H1 (cell line): ENCODE measurements at regions not wholly inside any gene's neighbourhood (a gene's known extent, or its start where the extent isn't known, plus 50 kb on each side); places are given as distances from the start of the nearest gene placed in this dataset.

Source experiments
- CTCF ChIA-PET: fragments of 300-600 bp; sonication (Branson Sonifier 250); formaldehyde crosslinking; loops from one replicate; lab custom pipeline; 2021; ENCODE audit not compliant: partially characterized antibody; lab: Charles Lee
- POLR2A ChIA-PET: fragments of 300-600 bp; sonication (Branson Sonifier 250); formaldehyde crosslinking; loops from one replicate; lab custom pipeline; 2021; ENCODE audit warnings: inconsistent platforms; ENCODE audit not compliant: partially characterized antibody; lab: Charles Lee
- DNase-seq, 2 experiments: peaks; one replicate each; pipeline versions ENCODE4 v3.0.0 to v3.0.0-alpha.2; 2010 to 2022; ENCODE audit warnings: low spot score in 2 of 2, low read depth in 1 of 2, mixed read lengths in 1 of 2
- FAIRE-seq: peaks from 2 replicates; lab custom pipeline; 2011; peaks lifted over from hg19 to GRCh38; lab: Jason Lieb, UNC
- H2AFZ ChIP-seq: 2 replicates; pipeline ENCODE4 v1.8.1; 2012; ENCODE audit warnings: low read length, inconsistent platforms
- H2AK5ac ChIP-seq: 2 replicates; pipeline ENCODE4 v1.6.1; 2013; ENCODE audit warnings: low read depth, low read length
- H2BK120ac ChIP-seq: replicated peaks from 2 replicates; pipeline ENCODE3; 2013; ENCODE audit warnings: low read depth, low read length, inconsistent platforms
- H2BK12ac ChIP-seq: 2 replicates; pipeline ENCODE4 v1.6.1; 2013; ENCODE audit warnings: low read depth, low read length
- H2BK15ac ChIP-seq: 2 replicates; pipeline ENCODE4 v1.6.1; 2013; ENCODE audit warnings: low read length
- H2BK20ac ChIP-seq: 2 replicates; pipeline ENCODE4 v1.6.1; 2013; ENCODE audit warnings: low read length
- H2BK5ac ChIP-seq: 2 replicates; pipeline ENCODE4 v1.6.1; 2013; ENCODE audit warnings: low read depth, low read length
- H3K14ac ChIP-seq: 2 replicates; pipeline ENCODE4 v1.6.1; 2013; ENCODE audit warnings: inconsistent platforms; ENCODE audit not compliant: insufficient read length
- H3K18ac ChIP-seq: 2 replicates; pipeline ENCODE4 v1.6.1; 2013; ENCODE audit warnings: low read length; ENCODE audit errors: extremely low read depth
- H3K23ac ChIP-seq: 2 replicates; pipeline ENCODE4 v1.6.1; 2013; ENCODE audit warnings: inconsistent platforms; ENCODE audit not compliant: insufficient read length
- H3K23me2 ChIP-seq: 2 replicates; pipeline ENCODE4 v1.6.1; 2013; ENCODE audit warnings: low read depth, low read length
- H3K27ac ChIP-seq: 2 replicates; pipeline ENCODE4 v1.6.1; 2011; ENCODE audit warnings: low read depth, low read length, inconsistent platforms
- H3K27me3 ChIP-seq, 4 experiments: replicated peaks in 1 of 4; 1 replicate in 1 of 4; 2 replicates in 3 of 4; pipeline versions ENCODE4 v1.6.1 to v1.8.1; 2011 to 2013; ENCODE audit warnings: low read length in 3 of 4, mild to moderate bottlenecking in 3 of 4, inconsistent platforms in 2 of 4, mixed read lengths in 2 of 4, moderate library complexity in 1 of 4; ENCODE audit not compliant: control insufficient read depth in 3 of 4, insufficient read depth in 3 of 4; ENCODE audit errors: extremely low read depth in 1 of 4
- H3K36me3 ChIP-seq, 4 experiments: 2 replicates each; pipeline versions ENCODE4 v1.6.1 to v1.8.1; 2011 to 2013; ENCODE audit warnings: mild to moderate bottlenecking in 4 of 4, low read length in 3 of 4, moderate library complexity in 2 of 4, control low read depth in 1 of 4, inconsistent platforms in 1 of 4; ENCODE audit not compliant: insufficient read depth in 4 of 4, control insufficient read depth in 2 of 4
- H3K4ac ChIP-seq: replicated peaks from 2 replicates; pipeline ENCODE3; 2013; ENCODE audit warnings: low read length, low read depth, mixed read lengths, inconsistent platforms; ENCODE audit not compliant: insufficient read length
- H3K4me1 ChIP-seq, 4 experiments: replicated peaks in 1 of 4; 1 replicate in 1 of 4; 2 replicates in 3 of 4; pipeline versions ENCODE4 v1.6.1 to v1.8.1; 2011 to 2013; ENCODE audit warnings: low read length in 3 of 4, inconsistent platforms in 2 of 4, mixed read lengths in 1 of 4; ENCODE audit not compliant: insufficient read depth in 4 of 4, control insufficient read depth in 3 of 4
- H3K4me2 ChIP-seq, 2 experiments: 2 replicates each; pipeline versions ENCODE4 v1.6.1 to v1.8.1; 2011 to 2013; ENCODE audit warnings: low read depth in 2 of 2, low read length in 2 of 2, control low read depth in 1 of 2, inconsistent platforms in 1 of 2, mild to moderate bottlenecking in 1 of 2; ENCODE audit not compliant: insufficient read depth in 1 of 2
- H3K4me3 ChIP-seq, 4 experiments: fragments of 200-600, 300-600 bp in 1 of 4; sonication (generic), shearing (Covaris generic), sonication (Bioruptor Twin) in 1 of 4; 2 replicates each; pipeline versions ENCODE4 v1.5.1 to v1.8.1; 2011 to 2016; ENCODE audit warnings: low read length in 4 of 4, low read depth in 3 of 4, control low read depth in 2 of 4, inconsistent platforms in 2 of 4, mild to moderate bottlenecking in 2 of 4, mixed read lengths in 1 of 4, moderate library complexity in 1 of 4; ENCODE audit not compliant: insufficient read depth in 2 of 4; ENCODE audit errors: extremely low read depth in 1 of 4
- H3K56ac ChIP-seq: replicated peaks from 2 replicates; pipeline ENCODE3; 2013; ENCODE audit warnings: low read depth, mild to moderate bottlenecking, mixed read lengths, low read length, inconsistent platforms; ENCODE audit not compliant: insufficient read length
- H3K79me1 ChIP-seq: 2 replicates; pipeline ENCODE4 v1.6.1; 2013; ENCODE audit warnings: low read depth, low read length, control low read depth
- H3K79me2 ChIP-seq, 2 experiments: 2 replicates each; pipeline versions ENCODE4 v1.6.1 to v1.8.1; 2012 to 2013; ENCODE audit warnings: low read length in 2 of 2, mild to moderate bottlenecking in 2 of 2, inconsistent platforms in 1 of 2; ENCODE audit not compliant: insufficient read depth in 2 of 2, control insufficient read depth in 1 of 2
- H3K9ac ChIP-seq, 4 experiments: replicated peaks in 1 of 4; 1 replicate in 1 of 4; 2 replicates in 3 of 4; pipeline versions ENCODE4 v1.6.1 to v1.8.1; 2011 to 2013; ENCODE audit warnings: low read depth in 3 of 4, low read length in 3 of 4, control low read depth in 2 of 4, mild to moderate bottlenecking in 2 of 4, moderate library complexity in 2 of 4, inconsistent platforms in 1 of 4; ENCODE audit errors: extremely low read depth in 1 of 4
- H3K9me3 ChIP-seq, 2 experiments: 2 replicates each; pipeline versions ENCODE4 v1.6.1 to v1.8.1; 2012 to 2013; ENCODE audit warnings: mild to moderate bottlenecking in 2 of 2, moderate library complexity in 2 of 2, control low read depth in 1 of 2, inconsistent platforms in 1 of 2, low read depth in 1 of 2, low read length in 1 of 2, mixed read lengths in 1 of 2; ENCODE audit not compliant: insufficient read depth in 2 of 2
- H4K20me1 ChIP-seq, 2 experiments: replicated peaks in 1 of 2; 2 replicates each; pipeline versions ENCODE3 to v1.8.1; 2011 to 2013; ENCODE audit warnings: inconsistent platforms in 2 of 2, low read length in 2 of 2, mild to moderate bottlenecking in 1 of 2; ENCODE audit not compliant: insufficient read depth in 2 of 2, control insufficient read depth in 1 of 2
- H4K5ac ChIP-seq: 2 replicates; pipeline ENCODE4 v1.6.1; 2013; ENCODE audit warnings: low read length, low read depth, mixed read lengths, inconsistent platforms; ENCODE audit not compliant: insufficient read length
- H4K8ac ChIP-seq: 2 replicates; pipeline ENCODE4 v1.8.0; 2013; ENCODE audit warnings: mild to moderate bottlenecking, moderate library complexity, low read length, inconsistent platforms; ENCODE audit not compliant: insufficient read depth; ENCODE audit errors: extremely low read depth
- H4K91ac ChIP-seq: replicated peaks from 2 replicates; pipeline ENCODE3; 2013; ENCODE audit warnings: low read length, mixed read lengths, inconsistent platforms; ENCODE audit not compliant: insufficient read length
- ATF2 ChIP-seq: IDR thresholded peaks from 2 replicates; pipeline ENCODE4 v1.6.1; 2012; ENCODE audit warnings: low read length, inconsistent platforms
- ATF3 ChIP-seq: IDR thresholded peaks from 2 replicates; pipeline ENCODE4 v1.6.1; 2011; ENCODE audit warnings: low read depth, mild to moderate bottlenecking, low read length; ENCODE audit not compliant: insufficient read depth
- CBX5 ChIP-seq: fragments of 300-800, 300-1000 bp; sonication (generic); IDR thresholded peaks from 2 replicates; pipeline ENCODE4 v1.7.1; 2016; ENCODE audit warnings: antibody characterized with exemption, low read length, low read depth
- EP300 ChIP-seq, 2 experiments: IDR thresholded peaks; 1 replicate in 1 of 2; 2 replicates in 1 of 2; pipeline ENCODE4 v1.6.1; 2011 to 2012; ENCODE audit warnings: low read depth in 2 of 2, low read length in 2 of 2, mild to moderate bottlenecking in 2 of 2, borderline replicate concordance in 1 of 2, inconsistent platforms in 1 of 2, moderate library complexity in 1 of 2
- FOSL1 ChIP-seq: IDR thresholded peaks from 2 replicates; pipeline ENCODE4 v1.6.1; 2011; ENCODE audit warnings: mild to moderate bottlenecking, low read depth, low read length, moderate library complexity; ENCODE audit not compliant: insufficient read depth
- GTF2F1 ChIP-seq: IDR thresholded peaks from 2 replicates; pipeline ENCODE4 v1.6.1; 2012; ENCODE audit warnings: low read depth, low read length, improper control_type of control experiment, borderline replicate concordance
- KDM4A ChIP-seq: IDR thresholded peaks from one replicate; pipeline ENCODE4 v1.7.1; 2012; ENCODE audit warnings: low read depth, mild to moderate bottlenecking, moderate library complexity, low read length, inconsistent platforms; ENCODE audit not compliant: severe bottlenecking
- RXRA ChIP-seq: IDR thresholded peaks from 2 replicates; pipeline ENCODE4 v1.6.1; 2011; ENCODE audit warnings: low read depth, mild to moderate bottlenecking, low read length, moderate library complexity; ENCODE audit not compliant: insufficient read depth
- SP2 ChIP-seq: IDR thresholded peaks from 2 replicates; pipeline ENCODE4 v1.6.1; 2012; ENCODE audit warnings: mild to moderate bottlenecking, low read length, inconsistent platforms

- Histone ChIP-seq H2AFZ (no peak overlapping the region), H2BK15ac (no peak overlapping the region), H2AK5ac (no peak overlapping the region), H4K20me1 (no peaks in the 10 kb centered on the region), H3K79me1 (no peaks in the 10 kb centered on the region), H2BK5ac (no peak overlapping the region), H3K9me3 (no peaks in the 10 kb centered on the region), H3K36me3 (no peaks in the 10 kb centered on the region), H3K4me3 (no peak overlapping the region), H3K56ac (no peak overlapping the region), H2BK20ac (no peak overlapping the region), H4K5ac (no peak overlapping the region), H4K8ac (no peak overlapping the region), H3K27me3 (no peaks in the 10 kb centered on the region), H3K79me2 (no peaks in the 10 kb centered on the region), H3K23ac (no peak overlapping the region), H3K14ac (no peak overlapping the region), H3K4me2 (no peak overlapping the region), H3K4ac (no peak overlapping the region), H2BK12ac (no peak overlapping the region), H3K4me1 (no peaks in the 10 kb centered on the region), H3K9ac (no peak overlapping the region), H3K27ac (no peak overlapping the region), H4K91ac (no peak overlapping the region), H3K23me2 (no peaks in the 10 kb centered on the region), H2BK120ac (no peak overlapping the region), H3K18ac (no peak overlapping the region)
- no peak for TF ChIP-seq ATF2
- TF ChIP-seq RXRA, result no peak
- TF ChIP-seq SP2, result no peak
- TF ChIP-seq EP300 (IDR thresholded peaks at IDR 0.05; ENCODE audit: borderline replicate concordance in 1 of 2, low read depth in 2 of 2, low read length in 2 of 2), result no peak
- no peak for TF ChIP-seq FOSL1
- no peak for TF ChIP-seq GTF2F1
- no peak for TF ChIP-seq ATF3
- no peak for TF ChIP-seq CBX5
- no peak for TF ChIP-seq KDM4A
- FAIRE-seq (no peak), DNase-seq (no peak)
- CTCF ChIA-PET, result no interaction called here
- POLR2A ChIA-PET, result no interaction called here
These were observed 529.9 kb downstream of the MMUT start for GRCh38 chr6:48933136-48933535.
